Gastroesophageal sphincter (tissue), 4 donors: ENCODE measurements at regions not wholly inside any gene's neighbourhood (a gene's known extent, or its start where the extent isn't known, plus 50 kb on each side); places are given as distances from the start of the nearest gene placed in this dataset.

ENCODE experiments used
- ATAC-seq: fragments of 150-250 bp; one replicate; pipeline ENCODE4 v1.9.1; 2016; ENCODE audit warnings: mild to moderate bottlenecking, moderate library complexity
- H3K27ac ChIP-seq, 4 donors: fragments of 200-600 bp; sonication (generic) in 3 of 4; 1 replicate in 3 of 4; 2 replicates in 1 of 4; pipeline ENCODE4 v1.5.1; 2016 to 2019
- H3K27me3 ChIP-seq: fragments of 200-600 bp; sonication (generic); one replicate; pipeline ENCODE4 v1.5.1; 2019
- H3K36me3 ChIP-seq, 2 donors: fragments of 200-600 bp; sonication (generic); one replicate each; pipeline ENCODE4 v1.5.1; 2019; ENCODE audit warnings: control low read depth in 1 of 2
- H3K4me1 ChIP-seq, 3 donors: fragments of 200-600 bp; sonication (generic); 1 replicate in 2 of 3; 2 replicates in 1 of 3; pipeline ENCODE4 v1.5.1; 2016 to 2019; ENCODE audit warnings: control low read depth in 2 of 3
- H3K4me3 ChIP-seq, 2 donors: fragments of 200-600 bp; sonication (generic); one replicate each; pipeline ENCODE4 v1.5.1; 2019; ENCODE audit warnings: mild to moderate bottlenecking in 1 of 2, moderate library complexity in 1 of 2
- H3K9me3 ChIP-seq, 3 donors: fragments of 200-600 bp; sonication (generic); one replicate each; pipeline ENCODE4 v1.5.1; 2017 to 2019; ENCODE audit warnings: control low read depth in 2 of 3
- CTCF ChIP-seq, 4 experiments: fragments of 200-600 bp in 2 of 4; fragments of 450-650 bp in 2 of 4; sonication (generic) in 1 of 4; IDR thresholded peaks; one replicate each; pipeline ENCODE4 v1.5.1; 2017 to 2019; ENCODE audit warnings: antibody characterized with exemption in 4 of 4, mild to moderate bottlenecking in 2 of 4, moderate library complexity in 2 of 4
- EP300 ChIP-seq: sonication (generic); formaldehyde crosslinking; IDR thresholded peaks from one replicate; pipeline ENCODE4 v1.6.1; 2017; ENCODE audit warnings: antibody characterized with exemption, mild to moderate bottlenecking
- POLR2A ChIP-seq, 2 donors: fragments of 450-650 bp; IDR thresholded peaks; one replicate each; pipeline ENCODE4 v1.6.1; 2017; ENCODE audit warnings: antibody characterized with exemption in 2 of 2, mild to moderate bottlenecking in 2 of 2, moderate library complexity in 1 of 2
- POLR2AphosphoS5 ChIP-seq: sonication (generic); formaldehyde crosslinking; IDR thresholded peaks from one replicate; pipeline ENCODE4 v1.6.1; 2017; ENCODE audit warnings: antibody characterized with exemption
- WGBS, 2 donors: methylation state at CpG; one replicate each; pipeline ENCODE4 v1.1.5; 2018; ENCODE audit warnings: low coverage in 1 of 2; 5-methylcytosine and 5-hydroxymethylcytosine counted together

- TF ChIP-seq EP300 (no peak), POLR2A (IDR thresholded peaks at IDR 0.05) (no peak), CTCF (IDR thresholded peaks at IDR 0.05) (no peak), POLR2AphosphoS5 (no peak)
- H3K4me3 ChIP-seq = no peak overlapping the region
- peaks cover 0 to 2% (median 0%) of the 10 kb centered on the region in 3 donors for H3K9me3 ChIP-seq
- no peak overlapping the region for H3K27ac ChIP-seq
- no peak for ATAC-seq
- no peaks in the 10 kb centered on the region for H3K4me1 ChIP-seq
- H3K27me3 ChIP-seq = no peaks in the 10 kb centered on the region
- no peaks in the 10 kb centered on the region for H3K36me3 ChIP-seq
- WGBS, 2 donors = 85 to 89% methylated on average over 3 of the region's 3 CpGs
Observed at GRCh38 chr18:45136381-45137086, 455.8 kb downstream of the SETBP1 start.

- no peak for ATAC-seq
- no peak for TF ChIP-seq CTCF (IDR thresholded peaks at IDR 0.05)
- no peak for TF ChIP-seq POLR2AphosphoS5
- TF ChIP-seq EP300 = no peak
- TF ChIP-seq POLR2A (IDR thresholded peaks at IDR 0.05) = no peak
Observed at GRCh38 chr18:45137087-45137419, 456.4 kb downstream of the SETBP1 start.

GRCh38 chr18:45139478-45139877 lies 458.8 kb downstream of the SETBP1 start:
- WGBS, 2 donors = 91 to 95% methylated on average over 3 to 4 of the region's 4 CpGs

More at GRCh38 chr18:45137087-45137419, 456.4 kb downstream of the SETBP1 start:
- Histone ChIP-seq H3K4me1 (no peaks in the 10 kb centered on the region), H3K9me3 (peaks cover 0 to 4% (median 0%) of the 10 kb centered on the region in 3 donors), H3K27me3 (no peaks in the 10 kb centered on the region), H3K36me3 (no peaks in the 10 kb centered on the region), H3K4me3 (no peak overlapping the region), H3K27ac (no peak overlapping the region)

GRCh38 chr18:45142868-45143267 lies 462.2 kb downstream of the SETBP1 start:
- TF ChIP-seq CTCF (IDR thresholded peaks at IDR 0.05) = no peak
- no peak for TF ChIP-seq POLR2A (IDR thresholded peaks at IDR 0.05)
- no peak for TF ChIP-seq EP300
- no peak for TF ChIP-seq POLR2AphosphoS5

More at GRCh38 chr18:45139478-45139877, 458.8 kb downstream of the SETBP1 start:
- H3K27me3 ChIP-seq = no peaks in the 10 kb centered on the region
- no peaks in the 10 kb centered on the region for H3K36me3 ChIP-seq
- H3K4me3 ChIP-seq = no peak overlapping the region
- TF ChIP-seq CTCF (IDR thresholded peaks at IDR 0.05) = no peak
- TF ChIP-seq POLR2AphosphoS5 = no peak
- TF ChIP-seq EP300 = no peak
- TF ChIP-seq POLR2A (IDR thresholded peaks at IDR 0.05) = no peak
- H3K4me1 ChIP-seq = no peaks in the 10 kb centered on the region
- no peak for ATAC-seq
- no peak overlapping the region for H3K27ac ChIP-seq
- peaks cover 0 to 4% (median 0%) of the 10 kb centered on the region in 3 donors for H3K9me3 ChIP-seq

GRCh38 chr18:45149712-45150111 lies 465.6 kb upstream of the SLC14A2 start:
- 71 to 78% methylated on average over 3 to 4 of the region's 4 CpGs for WGBS, 2 donors
- no peaks in the 10 kb centered on the region for H3K9me3 ChIP-seq
- no peak for TF ChIP-seq POLR2A (IDR thresholded peaks at IDR 0.05)
- TF ChIP-seq EP300 = no peak
- no peak for TF ChIP-seq CTCF (IDR thresholded peaks at IDR 0.05)
- no peak for TF ChIP-seq POLR2AphosphoS5
- no peaks in the 10 kb centered on the region for H3K36me3 ChIP-seq
- H3K4me3 ChIP-seq = no peak overlapping the region
- no peak for ATAC-seq
- H3K27ac ChIP-seq = no peak overlapping the region
- no peaks in the 10 kb centered on the region for H3K27me3 ChIP-seq
- H3K4me1 ChIP-seq = no peaks in the 10 kb centered on the region

More at GRCh38 chr18:45142868-45143267, 462.2 kb downstream of the SETBP1 start:
- no peaks in the 10 kb centered on the region for H3K36me3 ChIP-seq
- no peak overlapping the region for H3K4me3 ChIP-seq
- H3K4me1 ChIP-seq = no peaks in the 10 kb centered on the region
- ATAC-seq = no peak
- 69 to 86% methylated on average over 1 of the region's 1 CpG for WGBS, 2 donors
- no peaks in the 10 kb centered on the region for H3K27me3 ChIP-seq
- peaks cover 0 to 4% (median 0%) of the 10 kb centered on the region in 3 donors for H3K9me3 ChIP-seq
- H3K27ac ChIP-seq = no peak overlapping the region
